Astrocyte of the spinal cord (primary cell): ENCODE measurements at regions not wholly inside any gene's neighbourhood (a gene's known extent, or its start where the extent isn't known, plus 50 kb on each side); places are given as distances from the start of the nearest gene placed in this dataset.

ENCODE experiments used
- DNase-seq: peaks from one replicate; pipeline ENCODE4 v3.0.0; 2011; ENCODE audit warnings: low read depth, low spot score
- H3K4me3 ChIP-seq: 2 replicates; pipeline ENCODE4 v1.5.1; 2011; ENCODE audit warnings: low read depth, mild to moderate bottlenecking, low read length, moderate library complexity
- CTCF ChIP-seq: IDR thresholded peaks from 2 replicates; pipeline ENCODE4 v1.5.1; 2012; ENCODE audit warnings: low read depth, mild to moderate bottlenecking, low read length, inconsistent platforms
- in situ Hi-C: cut with HindIII; loops from 2 replicates; pipeline ENCODE4 v1.10.0; 2017; ENCODE audit warnings: low sequenced_read_pairs

- no peak for DNase-seq
- in situ Hi-C loops: no loop called here
- no peak overlapping the region for H3K4me3 ChIP-seq
- no peak for TF ChIP-seq CTCF
These were observed 131.4 kb upstream of the HDAC4 start for GRCh38 chr2:239532250-239532649.

GRCh38 chr2:239531456-239532241 is 130.8 kb upstream of the HDAC4 start:
- H3K4me3 ChIP-seq: no peak overlapping the region
- no peak for TF ChIP-seq CTCF
- in situ Hi-C loops: no loop called here
- no peak for DNase-seq

GRCh38 chr2:239530749-239531316 is 130.0 kb upstream of the HDAC4 start:
- TF ChIP-seq CTCF: no peak
- no peak for DNase-seq
- no peak overlapping the region for H3K4me3 ChIP-seq
- in situ Hi-C loops: no loop called here

- TF ChIP-seq CTCF: no peak
- in situ Hi-C loops: no loop called here
- no peak for DNase-seq
- no peak overlapping the region for H3K4me3 ChIP-seq
These were observed 128.6 kb upstream of the HDAC4 start for GRCh38 chr2:239529313-239530015.

- no peak for DNase-seq
- in situ Hi-C loops: no loop called here
- no peak for TF ChIP-seq CTCF
- H3K4me3 ChIP-seq: no peak overlapping the region
These were observed 128.1 kb upstream of the HDAC4 start for GRCh38 chr2:239528883-239529282.

- H3K4me3 ChIP-seq: no peak overlapping the region
- DNase-seq: no peak
- TF ChIP-seq CTCF: no peak
- in situ Hi-C loops: no loop called here
These were observed 127.3 kb upstream of the HDAC4 start for GRCh38 chr2:239528146-239528545.
